ENCODE measurements at regions not wholly inside any gene's neighbourhood (a gene's known extent, or its start where the extent isn't known, plus 50 kb on each side); places are given as distances from the start of the nearest gene placed in this dataset.

DNA sequence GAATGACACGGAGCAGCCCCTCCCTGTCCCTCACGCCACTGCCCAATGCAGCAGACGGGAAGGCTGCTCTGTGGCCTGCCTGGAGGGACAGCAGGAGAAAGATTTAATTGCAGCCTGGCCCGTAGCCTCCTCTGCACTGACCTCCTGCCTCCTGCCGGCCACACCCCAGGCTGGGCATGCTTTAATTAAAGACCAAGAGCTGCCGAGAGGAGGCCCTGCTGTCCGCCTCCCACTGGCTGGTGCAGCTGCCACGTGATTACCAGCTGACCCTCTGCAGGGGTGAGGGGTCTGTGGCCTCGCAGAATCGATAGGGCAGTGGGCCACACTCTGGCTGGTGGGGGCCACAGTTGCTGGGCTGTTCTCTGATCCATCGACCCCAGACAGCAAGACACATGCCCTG lies 100.2 kb upstream of the PRR23E start:
- Histone ChIP-seq H3K27ac (no peak overlapping the region), H3K4me3 (no peak overlapping the region), H3K36me3 (no peaks in the 10 kb centered on the region), H3K27me3 (no peaks in the 10 kb centered on the region), H3K9me3 (ENCODE audit: low read depth) (no peaks in the 10 kb centered on the region), H3K4me1 (ENCODE audit: low read depth) (no peaks in the 10 kb centered on the region)
- no peak for DNase-seq (ENCODE audit: low read depth in 1 of 2, low spot score in 1 of 2)
- TF ChIP-seq, protein P1, sequence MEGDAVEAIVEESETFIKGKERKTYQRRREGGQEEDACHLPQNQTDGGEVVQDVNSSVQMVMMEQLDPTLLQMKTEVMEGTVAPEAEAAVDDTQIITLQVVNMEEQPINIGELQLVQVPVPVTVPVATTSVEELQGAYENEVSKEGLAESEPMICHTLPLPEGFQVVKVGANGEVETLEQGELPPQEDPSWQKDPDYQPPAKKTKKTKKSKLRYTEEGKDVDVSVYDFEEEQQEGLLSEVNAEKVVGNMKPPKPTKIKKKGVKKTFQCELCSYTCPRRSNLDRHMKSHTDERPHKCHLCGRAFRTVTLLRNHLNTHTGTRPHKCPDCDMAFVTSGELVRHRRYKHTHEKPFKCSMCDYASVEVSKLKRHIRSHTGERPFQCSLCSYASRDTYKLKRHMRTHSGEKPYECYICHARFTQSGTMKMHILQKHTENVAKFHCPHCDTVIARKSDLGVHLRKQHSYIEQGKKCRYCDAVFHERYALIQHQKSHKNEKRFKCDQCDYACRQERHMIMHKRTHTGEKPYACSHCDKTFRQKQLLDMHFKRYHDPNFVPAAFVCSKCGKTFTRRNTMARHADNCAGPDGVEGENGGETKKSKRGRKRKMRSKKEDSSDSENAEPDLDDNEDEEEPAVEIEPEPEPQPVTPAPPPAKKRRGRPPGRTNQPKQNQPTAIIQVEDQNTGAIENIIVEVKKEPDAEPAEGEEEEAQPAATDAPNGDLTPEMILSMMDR (IDR thresholded peaks at IDR 0.05; ENCODE audit: low read depth, low read length): no peak

DNA sequence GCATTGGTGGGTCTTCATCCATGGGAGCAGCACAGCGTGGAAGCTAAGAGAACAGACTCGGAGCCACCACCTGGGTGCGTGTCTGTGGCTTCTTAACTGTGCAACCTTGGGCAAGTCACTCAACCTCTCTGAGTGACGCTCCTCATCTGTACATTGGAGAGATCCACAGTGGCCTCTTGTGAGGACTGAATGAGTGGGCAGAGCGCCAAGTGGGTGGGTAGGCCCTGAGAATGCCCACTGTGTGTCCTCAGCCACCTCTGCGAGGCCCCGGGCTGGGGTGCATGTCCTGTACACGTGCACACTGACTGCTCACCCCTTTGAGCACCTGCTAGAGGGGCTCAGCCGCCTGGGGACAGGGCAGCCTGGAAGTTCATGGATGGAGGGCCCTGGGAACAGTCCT lies 99.6 kb upstream of the PRR23E start:
- Histone ChIP-seq H3K36me3 (no peaks in the 10 kb centered on the region), H3K9me3 (ENCODE audit: low read depth) (no peaks in the 10 kb centered on the region), H3K4me1 (ENCODE audit: low read depth) (no peaks in the 10 kb centered on the region), H3K4me3 (no peak overlapping the region), H3K27ac (no peak overlapping the region), H3K27me3 (no peaks in the 10 kb centered on the region)
- TF ChIP-seq, protein P1 (IDR thresholded peaks at IDR 0.05; ENCODE audit: low read depth, low read length): no peak
- DNase-seq (ENCODE audit: low read depth in 1 of 2, low spot score in 1 of 2): no peak

DNA sequence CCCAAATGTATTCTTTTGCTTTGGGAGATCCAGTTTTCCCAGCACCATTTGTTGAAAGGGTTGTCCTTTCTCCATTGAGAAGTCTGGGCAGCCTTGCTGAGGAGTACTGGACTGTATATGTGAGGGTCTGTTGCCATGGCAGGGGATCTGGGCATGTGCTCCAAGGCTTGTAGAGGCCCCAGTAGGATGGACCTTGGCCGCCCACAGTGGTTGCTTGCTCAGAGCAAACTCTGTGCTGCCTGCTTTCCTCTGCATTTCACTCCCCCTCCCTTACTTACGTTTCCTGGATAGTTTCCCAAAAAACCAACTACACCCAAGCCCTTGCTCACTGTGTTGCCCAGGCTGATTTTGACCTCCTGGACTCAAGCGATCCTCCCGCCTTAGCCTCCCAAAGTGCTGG lies 97.2 kb upstream of the PRR23E start:
- Histone ChIP-seq H3K4me3 (no peak overlapping the region), H3K27me3 (no peaks in the 10 kb centered on the region), H3K4me1 (ENCODE audit: low read depth) (no peaks in the 10 kb centered on the region), H3K36me3 (no peaks in the 10 kb centered on the region), H3K9me3 (ENCODE audit: low read depth) (no peaks in the 10 kb centered on the region), H3K27ac (no peak overlapping the region)
- DNase-seq (ENCODE audit: low read depth in 1 of 2, low spot score in 1 of 2): no peak
- TF ChIP-seq, protein P1 (IDR thresholded peaks at IDR 0.05; ENCODE audit: low read depth, low read length): no peak

DNA sequence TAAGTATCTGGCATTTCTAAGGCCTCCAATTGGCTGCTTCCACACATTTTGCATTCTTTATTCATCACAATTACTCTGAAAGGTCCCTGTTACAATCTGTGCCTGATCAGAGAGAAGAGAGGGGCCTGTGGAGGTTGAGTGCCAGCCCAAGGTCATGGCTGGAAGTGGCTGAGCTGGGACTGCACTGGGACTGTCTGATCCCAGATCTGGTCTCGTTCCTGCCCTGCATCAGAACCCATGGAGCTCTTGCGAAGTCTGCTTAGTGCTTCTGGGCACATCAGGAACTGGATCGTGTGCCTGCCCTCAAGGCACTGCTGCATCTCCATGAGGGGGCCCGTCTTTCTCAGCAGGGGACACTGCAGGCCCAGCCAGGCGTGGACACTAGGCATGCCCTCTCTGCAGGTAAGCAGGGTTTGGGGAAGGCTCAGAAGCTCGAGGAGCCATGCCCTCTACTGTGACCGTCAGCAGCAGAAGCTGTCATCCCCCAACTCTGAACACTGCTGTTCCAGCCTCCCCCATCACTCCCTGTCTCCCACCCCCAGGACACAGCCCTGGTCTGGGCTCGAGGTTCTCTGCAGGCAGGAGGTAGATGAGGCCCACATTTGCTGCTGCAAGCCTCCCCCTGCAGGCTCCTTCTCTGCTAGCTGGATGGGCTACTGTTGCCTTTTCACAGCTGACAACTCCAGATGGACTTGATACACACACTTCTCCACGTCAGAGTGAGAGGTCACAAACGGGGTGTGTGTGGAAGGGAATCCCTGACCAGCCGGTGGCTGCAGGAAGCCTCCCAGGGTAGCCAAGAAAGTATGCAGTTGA lies 96.5 kb upstream of the PRR23E start:
- Histone ChIP-seq H3K4me1 (ENCODE audit: low read depth) (no peaks in the 10 kb centered on the region), H3K9me3 (ENCODE audit: low read depth) (no peaks in the 10 kb centered on the region), H3K36me3 (no peaks in the 10 kb centered on the region), H3K4me3 (no peak overlapping the region), H3K27me3 (no peaks in the 10 kb centered on the region), H3K27ac (no peak overlapping the region)
- no peak for DNase-seq (ENCODE audit: low read depth in 1 of 2, low spot score in 1 of 2)
- TF ChIP-seq, protein P1 (IDR thresholded peaks at IDR 0.05; ENCODE audit: low read depth, low read length): no peak

DNA sequence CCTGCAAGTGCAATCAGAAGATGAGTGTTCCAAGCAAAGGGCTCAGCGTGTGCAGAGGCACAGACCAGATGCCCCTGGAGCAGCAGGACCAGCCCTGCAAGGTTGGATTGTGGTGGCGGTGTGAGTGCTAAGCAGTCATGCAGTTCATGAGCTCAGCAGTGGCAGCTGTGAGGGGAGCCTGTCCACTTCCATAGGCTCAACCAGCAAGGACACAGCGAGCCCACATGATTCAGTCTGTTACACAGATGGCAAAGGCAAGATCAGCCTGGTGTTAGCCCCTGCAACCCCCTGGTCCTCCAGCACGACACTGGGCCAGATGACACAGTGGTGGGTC lies 95.9 kb upstream of the PRR23E start:
- TF ChIP-seq, protein P1 (IDR thresholded peaks at IDR 0.05; ENCODE audit: low read depth, low read length): no peak
- Histone ChIP-seq H3K27me3 (no peaks in the 10 kb centered on the region), H3K4me3 (no peak overlapping the region), H3K27ac (no peak overlapping the region), H3K9me3 (ENCODE audit: low read depth) (no peaks in the 10 kb centered on the region), H3K36me3 (no peaks in the 10 kb centered on the region), H3K4me1 (ENCODE audit: low read depth) (no peaks in the 10 kb centered on the region)
- DNase-seq (ENCODE audit: low read depth in 1 of 2, low spot score in 1 of 2): no peak
